ENCODE measurements at regions not wholly inside any gene's neighbourhood (a gene's known extent, or its start where the extent isn't known, plus 50 kb on each side); places are given as distances from the start of the nearest gene placed in this dataset.

GRCh38 chr18:29608982-29609381 lies 1432.1 kb upstream of the CDH2 start:
- Histone ChIP-seq H3K79me2 (ENCODE audit: control insufficient read depth, insufficient read depth, low read length) (no peaks in the 10 kb centered on the region), H3K36me3 (ENCODE audit: control insufficient read depth, insufficient read depth, low read length) (no peaks in the 10 kb centered on the region), H3K9me3 (ENCODE audit: control insufficient read depth, insufficient read depth, low read depth, low read length) (no peaks in the 10 kb centered on the region), H4K20me1 (ENCODE audit: control insufficient read depth, extremely low read depth, insufficient read depth, low read length) (no peaks in the 10 kb centered on the region), H3K9ac (ENCODE audit: insufficient read depth, low read length) (no peak overlapping the region), H3K4me2 (ENCODE audit: extremely low read depth, insufficient read depth, low read length) (no peak overlapping the region), H2AFZ (ENCODE audit: low read length) (no peak overlapping the region), H3K27ac (ENCODE audit: insufficient read depth, low read length) (no peak overlapping the region), H3K4me1 (ENCODE audit: control insufficient read depth, extremely low read depth, insufficient read depth, low read length) (no peaks in the 10 kb centered on the region), H3K4me3 (replicated peaks in 1 of 4; ENCODE audit: control extremely low read depth in 1 of 4, insufficient read depth in 1 of 4, low read depth in 3 of 4, low read length in 4 of 4) (no peak overlapping the region), H3K27me3 (ENCODE audit: control insufficient read depth, insufficient read depth, low read length) (no peaks in the 10 kb centered on the region)
- DNase-seq (ENCODE audit: low read depth in 2 of 2) = no peak
- TF ChIP-seq CTCF (conservative IDR thresholded peaks at IDR 0.05 in 1 of 2, IDR thresholded peaks at IDR 0.05 in 1 of 2; ENCODE audit: low read depth in 1 of 2, low read length in 2 of 2) (no peak), EZH2 (IDR thresholded peaks at IDR 0.05; ENCODE audit: low read length, missing control alignments) (no peak)

- Histone ChIP-seq H4K20me1 (ENCODE audit: control insufficient read depth, extremely low read depth, insufficient read depth, low read length) (no peaks in the 10 kb centered on the region), H3K4me1 (ENCODE audit: control insufficient read depth, extremely low read depth, insufficient read depth, low read length) (no peaks in the 10 kb centered on the region), H3K36me3 (ENCODE audit: control insufficient read depth, insufficient read depth, low read length) (no peaks in the 10 kb centered on the region), H3K27me3 (ENCODE audit: control insufficient read depth, insufficient read depth, low read length) (no peaks in the 10 kb centered on the region), H3K27ac (ENCODE audit: insufficient read depth, low read length) (no peak overlapping the region), H2AFZ (ENCODE audit: low read length) (no peak overlapping the region), H3K4me3 (replicated peaks in 1 of 4; ENCODE audit: control extremely low read depth in 1 of 4, insufficient read depth in 1 of 4, low read depth in 3 of 4, low read length in 4 of 4) (no peak overlapping the region), H3K9me3 (ENCODE audit: control insufficient read depth, insufficient read depth, low read depth, low read length) (no peaks in the 10 kb centered on the region), H3K79me2 (ENCODE audit: control insufficient read depth, insufficient read depth, low read length) (no peaks in the 10 kb centered on the region), H3K4me2 (ENCODE audit: extremely low read depth, insufficient read depth, low read length) (no peak overlapping the region), H3K9ac (ENCODE audit: insufficient read depth, low read length) (no peak overlapping the region)
- DNase-seq (ENCODE audit: low read depth in 2 of 2) = no peak
- no peak for TF ChIP-seq EZH2 (IDR thresholded peaks at IDR 0.05; ENCODE audit: low read length, missing control alignments)
- TF ChIP-seq CTCF (conservative IDR thresholded peaks at IDR 0.05 in 1 of 2, IDR thresholded peaks at IDR 0.05 in 1 of 2; ENCODE audit: low read depth in 1 of 2, low read length in 2 of 2) = no peak
Observed at GRCh38 chr18:29605365-29605764, 1428.4 kb upstream of the CDH2 start.

- H3K79me2 ChIP-seq (ENCODE audit: control insufficient read depth, insufficient read depth, low read length) = no peaks in the 10 kb centered on the region
- H3K9ac ChIP-seq (ENCODE audit: insufficient read depth, low read length) = no peak overlapping the region
- H4K20me1 ChIP-seq (ENCODE audit: control insufficient read depth, extremely low read depth, insufficient read depth, low read length) = no peaks in the 10 kb centered on the region
- no peak overlapping the region for H3K27ac ChIP-seq (ENCODE audit: insufficient read depth, low read length)
- no peaks in the 10 kb centered on the region for H3K27me3 ChIP-seq (ENCODE audit: control insufficient read depth, insufficient read depth, low read length)
- no peak overlapping the region for H3K4me3 ChIP-seq (replicated peaks in 1 of 4; ENCODE audit: control extremely low read depth in 1 of 4, insufficient read depth in 1 of 4, low read depth in 3 of 4, low read length in 4 of 4)
- no peak overlapping the region for H3K4me2 ChIP-seq (ENCODE audit: extremely low read depth, insufficient read depth, low read length)
- TF ChIP-seq CTCF (conservative IDR thresholded peaks at IDR 0.05 in 1 of 2, IDR thresholded peaks at IDR 0.05 in 1 of 2; ENCODE audit: low read depth in 1 of 2, low read length in 2 of 2) = no peak
- TF ChIP-seq EZH2 (IDR thresholded peaks at IDR 0.05; ENCODE audit: low read length, missing control alignments) = no peak
- no peaks in the 10 kb centered on the region for H3K9me3 ChIP-seq (ENCODE audit: control insufficient read depth, insufficient read depth, low read depth, low read length)
- no peaks in the 10 kb centered on the region for H3K4me1 ChIP-seq (ENCODE audit: control insufficient read depth, extremely low read depth, insufficient read depth, low read length)
- H2AFZ ChIP-seq (ENCODE audit: low read length) = no peak overlapping the region
- no peaks in the 10 kb centered on the region for H3K36me3 ChIP-seq (ENCODE audit: control insufficient read depth, insufficient read depth, low read length)
- DNase-seq (ENCODE audit: low read depth in 2 of 2) = no peak
Observed at GRCh38 chr18:29596959-29597358, 1420.0 kb upstream of the CDH2 start.

Data from fibroblast of lung (primary cell).